ENCODE measurements at regions not wholly inside any gene's neighbourhood (a gene's known extent, or its start where the extent isn't known, plus 50 kb on each side); places are given as distances from the start of the nearest gene placed in this dataset.
"Not testable (repeated sequence)": the region's sequence is repeated elsewhere in the genome, so short reads cannot be mapped to it uniquely, and the experiment has no call there.

- no peak for DNase-seq
Observed at GRCh38 chr9:108277216-108277615, 578.6 kb downstream of the ACTL7B start.

- no peak for DNase-seq
Observed at GRCh38 chr9:108275906-108276305, 579.9 kb downstream of the ACTL7B start.

- no peak for DNase-seq
Observed at GRCh38 chr9:108274971-108275370, 580.8 kb downstream of the ACTL7B start.

- no peak for DNase-seq
Observed at GRCh38 chr9:108273988-108274387, 581.8 kb downstream of the ACTL7B start.

DNA sequence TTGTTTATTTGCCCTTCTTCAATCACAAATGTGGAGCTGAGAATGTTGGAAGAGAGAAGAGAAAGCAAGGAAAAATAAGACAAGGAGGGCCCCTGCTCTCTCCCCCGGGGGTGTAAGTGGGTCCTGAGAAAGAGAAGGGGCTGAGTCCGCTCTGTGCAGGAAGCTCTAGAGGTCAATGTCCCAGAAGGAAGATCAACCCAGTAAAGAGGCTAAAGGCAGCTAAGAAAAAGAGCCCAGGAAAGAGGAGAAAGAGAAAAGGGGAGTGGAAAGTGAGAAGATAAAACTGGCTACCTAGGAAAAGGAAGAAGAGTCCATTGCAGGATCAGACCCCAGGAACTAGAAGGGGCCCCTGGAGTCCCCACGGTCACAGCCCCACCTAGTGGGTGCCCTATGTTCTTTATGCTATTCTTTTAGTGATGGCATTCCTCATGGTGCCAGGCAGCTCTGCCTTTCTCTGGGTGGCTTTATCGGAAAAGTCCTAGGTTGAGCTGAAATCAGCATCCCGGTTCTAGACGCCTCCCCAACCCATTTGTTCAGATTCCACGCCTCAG lies 583.4 kb downstream of the ACTL7B start:
- DNase-seq = no peak

- DNase-seq = peak; percentile 91
Observed at GRCh38 chr9:108271646-108272348, 584.0 kb downstream of the ACTL7B start.

DNA sequence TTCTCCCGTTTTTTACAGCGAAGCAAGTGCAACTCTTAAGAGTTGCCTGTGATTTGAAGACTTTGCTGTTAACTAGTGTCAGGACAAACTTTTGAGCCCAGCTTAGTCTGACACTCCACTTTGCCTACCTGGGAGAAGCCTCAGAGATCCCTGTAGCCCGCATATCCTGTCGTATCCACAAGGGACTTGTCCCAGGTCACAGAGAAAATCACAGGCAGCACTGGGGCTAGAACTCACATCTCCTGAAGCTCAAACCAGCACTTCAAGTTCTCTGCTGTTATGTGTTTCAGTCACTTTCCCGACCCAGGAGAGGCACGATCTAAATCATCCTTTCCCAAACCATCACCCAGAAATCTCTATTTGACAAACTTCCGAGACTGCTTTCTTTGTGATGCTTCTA lies 584.5 kb downstream of the ACTL7B start:
- DNase-seq = no peak

- no peak for DNase-seq
Observed at GRCh38 chr9:108270561-108270960, 585.2 kb downstream of the ACTL7B start.

- DNase-seq = no peak
Observed at GRCh38 chr9:108270051-108270450, 585.7 kb downstream of the ACTL7B start.

DNA sequence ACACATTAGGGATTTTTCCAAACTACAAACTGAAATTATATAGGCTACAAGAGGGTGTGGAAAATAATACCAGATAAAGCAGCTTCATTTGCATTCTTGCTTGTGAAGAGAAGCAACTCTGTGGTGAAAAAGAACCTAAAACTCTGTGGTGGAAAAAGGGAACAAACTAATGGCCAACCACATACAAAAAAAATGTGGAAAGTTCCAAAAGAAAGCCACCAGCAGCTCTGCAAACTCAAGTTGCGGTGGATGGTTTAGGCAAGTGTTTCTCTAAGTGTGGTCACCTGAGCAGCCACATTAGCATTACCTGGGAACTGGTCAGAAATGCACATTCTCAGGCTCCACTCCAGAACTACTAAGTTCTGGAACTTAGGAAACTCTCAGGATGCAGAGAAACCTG lies 586.4 kb downstream of the ACTL7B start:
- DNase-seq = no peak

GRCh38 chr9:108265065-108265464 lies 590.7 kb downstream of the ACTL7B start:
- DNase-seq = no peak

GRCh38 chr9:108264093-108264492 lies 591.7 kb downstream of the ACTL7B start:
- DNase-seq = no peak

DNA sequence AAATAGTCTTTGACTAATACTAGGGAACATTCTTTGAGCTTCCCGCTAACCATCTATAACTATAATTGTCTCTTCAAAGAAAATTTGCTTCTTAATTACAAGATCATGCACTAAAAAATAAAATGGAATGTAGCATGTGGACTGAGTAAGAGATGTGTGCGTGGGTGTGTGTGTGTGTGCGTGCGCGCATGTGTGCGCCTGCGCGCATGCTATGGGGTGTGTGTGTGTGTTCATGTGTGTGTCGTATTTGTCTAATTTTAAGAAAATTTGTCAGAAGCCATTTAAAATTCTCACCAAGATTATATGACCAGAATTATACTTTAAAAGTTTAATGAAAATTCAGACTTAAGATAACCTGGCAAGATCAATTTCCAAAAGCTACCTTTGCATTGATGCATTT lies 593.0 kb downstream of the ACTL7B start:
- DNase-seq = no peak

- no peak for DNase-seq
Observed at GRCh38 chr9:108259917-108260675, 595.7 kb downstream of the ACTL7B start.

- DNase-seq = no peak
Observed at GRCh38 chr9:108258640-108259039, 597.1 kb downstream of the ACTL7B start.

DNA sequence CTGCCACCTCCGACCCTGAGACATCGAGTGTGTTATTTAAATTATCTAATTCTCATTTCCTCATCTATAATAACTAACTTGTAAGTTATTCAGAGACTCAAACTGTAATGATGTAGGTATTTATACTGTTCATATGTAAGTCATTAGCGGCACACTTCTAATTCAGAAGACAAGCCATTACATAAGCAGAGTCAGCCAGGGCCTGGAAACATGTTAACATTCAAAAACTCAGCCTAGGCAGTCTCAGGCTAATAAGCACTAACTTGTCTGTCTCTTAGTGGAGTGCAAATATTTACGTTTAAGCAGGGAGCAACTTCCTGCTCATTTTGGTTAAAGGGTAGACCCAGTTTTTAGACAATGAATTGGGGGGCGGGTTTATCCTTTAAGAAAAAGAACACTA lies 598.4 kb downstream of the ACTL7B start:
- peak; percentile 69 for DNase-seq

DNA sequence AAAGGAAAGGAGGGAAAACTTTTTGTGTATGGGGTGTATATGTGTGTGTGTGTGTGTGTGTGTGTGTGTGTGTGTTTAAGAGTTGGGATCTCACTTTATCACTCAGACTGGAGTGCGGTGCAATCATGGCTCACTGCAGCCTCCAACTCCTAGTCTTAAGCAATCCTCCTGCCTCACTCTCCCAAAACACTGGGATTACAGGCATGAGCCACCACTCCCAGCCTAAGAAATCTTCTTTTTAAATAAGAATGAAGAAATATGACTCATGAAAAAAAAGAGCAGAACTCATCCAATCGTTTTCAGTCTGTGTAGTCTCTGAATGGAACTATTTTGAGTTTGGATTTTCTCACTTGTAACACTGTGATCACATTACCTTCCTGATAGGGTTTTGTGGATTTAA lies 601.5 kb downstream of the ACTL7B start:
- DNase-seq = no peak

DNA sequence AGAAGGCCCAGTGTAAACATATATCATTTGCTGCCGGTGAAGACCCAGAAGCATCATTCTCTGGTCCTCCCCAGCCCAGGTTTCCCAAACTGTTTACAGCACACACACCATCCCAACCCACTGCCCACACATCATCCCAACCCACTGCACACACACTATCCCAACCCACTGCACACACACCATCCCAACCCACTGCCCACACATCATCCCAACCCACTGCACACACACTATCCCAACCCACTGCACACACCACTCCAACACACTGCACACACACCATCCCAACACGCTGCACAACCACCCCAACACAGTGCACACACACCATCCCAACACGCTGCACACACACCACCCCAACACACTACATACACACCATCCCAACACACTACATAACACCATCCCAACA lies 608.4 kb downstream of the ACTL7B start:
- not testable (repeated sequence) for DNase-seq

DNA sequence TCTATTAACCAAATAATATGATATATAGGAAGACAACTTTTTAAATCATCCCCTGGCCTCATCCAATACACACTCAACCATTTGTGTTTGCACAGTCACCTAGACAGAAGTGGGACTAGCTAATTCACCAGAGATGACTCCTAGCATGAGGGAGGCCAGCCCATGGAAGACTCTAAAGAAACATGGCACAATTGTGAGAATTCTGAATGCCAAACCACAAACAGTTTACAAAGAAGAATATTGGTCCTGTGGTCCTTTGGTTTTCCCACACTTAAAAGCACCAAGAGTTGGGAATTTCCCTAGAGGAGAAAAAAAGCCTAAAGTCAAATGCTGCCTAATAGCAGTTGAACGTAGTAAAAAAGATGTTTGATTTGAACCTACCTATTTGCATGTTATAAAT lies 609.9 kb downstream of the ACTL7B start:
- DNase-seq = no peak

DNA sequence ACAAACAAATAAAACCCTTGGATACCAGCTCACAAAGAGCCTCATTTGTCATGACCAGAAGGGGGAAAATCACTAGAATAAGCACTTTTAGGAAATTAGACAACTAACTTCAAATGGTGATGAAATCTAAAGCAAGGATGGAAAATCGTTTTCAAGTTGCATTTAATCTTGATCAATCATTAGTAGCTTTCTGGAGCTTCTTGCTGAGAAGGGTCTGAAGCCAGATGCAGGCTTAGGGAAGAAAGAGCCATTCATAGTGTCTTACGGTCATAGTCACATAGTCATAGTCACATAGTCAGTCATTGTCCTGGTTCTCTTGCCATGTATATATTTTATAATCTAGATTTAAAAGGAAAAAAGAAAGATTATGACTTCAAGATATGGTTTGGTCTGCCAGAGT lies 610.5 kb downstream of the ACTL7B start:
- DNase-seq = no peak

DNA sequence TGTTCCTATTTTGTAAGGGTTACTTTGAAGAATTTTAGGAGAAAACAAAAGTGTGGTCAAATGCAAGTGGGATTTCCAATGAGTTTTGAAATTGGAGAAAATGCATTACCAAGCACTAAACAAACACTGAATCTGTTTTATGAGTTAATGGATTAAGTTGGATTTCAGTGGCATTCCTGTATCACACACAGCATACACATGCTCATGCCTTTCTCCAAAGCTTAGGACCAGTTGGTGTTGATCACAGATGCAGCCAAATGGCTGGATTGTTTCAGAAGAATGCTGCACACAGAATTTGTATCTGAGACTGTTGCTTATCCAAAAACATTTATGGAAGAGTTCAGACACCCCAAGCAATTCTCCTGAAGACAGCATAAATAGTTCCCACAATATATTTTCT lies 611.1 kb downstream of the ACTL7B start:
- DNase-seq = peak; percentile 31

GRCh38 chr9:108241384-108242073 lies 614.3 kb downstream of the ACTL7B start:
- no peak for DNase-seq

DNA sequence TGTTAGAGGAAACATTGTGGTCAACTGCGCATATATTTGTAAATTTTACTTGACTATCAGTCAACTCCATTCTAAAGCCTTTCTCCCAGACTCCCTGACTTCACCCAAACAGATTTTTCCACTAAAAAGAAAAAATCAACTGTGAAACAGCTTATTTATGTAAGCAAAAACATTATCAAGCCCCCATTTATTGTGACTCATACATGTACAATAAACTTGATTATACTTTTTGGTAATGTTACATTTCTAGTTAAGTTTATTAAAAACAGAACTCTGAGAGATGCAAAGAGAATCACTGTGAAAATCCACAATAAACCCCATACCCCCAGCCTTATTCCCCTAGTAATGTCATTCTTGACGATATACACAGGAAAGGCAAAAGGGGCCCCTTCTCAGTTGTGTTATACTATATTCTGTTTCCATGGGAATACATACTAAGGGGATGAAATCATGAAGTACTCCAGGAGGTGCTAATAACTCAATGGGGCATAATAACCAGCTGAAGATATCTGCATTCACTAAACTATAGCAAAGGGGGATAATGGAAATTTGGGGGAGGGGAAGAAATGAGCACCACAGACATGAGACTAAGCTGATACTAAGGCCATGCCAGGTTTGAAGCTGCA lies 616.0 kb downstream of the ACTL7B start:
- DNase-seq = peak; percentile 63
